Thoracic aorta (tissue), 2 donors: ENCODE measurements at regions not wholly inside any gene's neighbourhood (a gene's known extent, or its start where the extent isn't known, plus 50 kb on each side); places are given as distances from the start of the nearest gene placed in this dataset.

Experiments
- ATAC-seq: fragments of 150-250 bp; one replicate; pipeline ENCODE4 v1.8.0; 2017; ENCODE audit warnings: low read depth; ENCODE audit not compliant: insufficient number of reproducible peaks, low FRiP score
- DNase-seq: peaks from one replicate; pipeline ENCODE4 v3.0.0-alpha.2; 2020; ENCODE audit warnings: low spot score
- H3K27ac ChIP-seq, 2 donors: fragments of 200-600 bp; sonication (generic); 1 replicate in 1 of 2; 2 replicates in 1 of 2; pipeline ENCODE4 v1.5.1; 2016; ENCODE audit warnings: mild to moderate bottlenecking in 2 of 2, moderate library complexity in 2 of 2
- H3K27me3 ChIP-seq: fragments of 200-600 bp; sonication (generic); replicated peaks from 2 replicates; pipeline ENCODE4 v1.6.0; 2016; ENCODE audit warnings: mild to moderate bottlenecking; ENCODE audit not compliant: insufficient read depth
- H3K36me3 ChIP-seq: fragments of 200-600 bp; sonication (generic); one replicate; pipeline ENCODE4 v1.5.1; 2016
- H3K4me1 ChIP-seq, 2 donors: fragments of 200-600 bp; sonication (generic); 1 replicate in 1 of 2; 2 replicates in 1 of 2; pipeline versions ENCODE4 v1.5.1 to v1.6.0; 2016; ENCODE audit warnings: low read depth in 2 of 2, mild to moderate bottlenecking in 1 of 2; ENCODE audit not compliant: control insufficient read depth in 1 of 2
- H3K4me3 ChIP-seq: fragments of 200-600 bp; sonication (generic); 2 replicates; pipeline ENCODE4 v1.5.1; 2016; ENCODE audit warnings: mild to moderate bottlenecking
- H3K9me3 ChIP-seq: fragments of 200-600 bp; sonication (generic); 2 replicates; pipeline ENCODE4 v1.5.1; 2016
- TF ChIP-seq, protein P1 (sequence below): fragments of 200-600 bp; sonication (generic); IDR thresholded peaks from one replicate; pipeline ENCODE4 v1.5.1; 2019; ENCODE audit warnings: antibody characterized with exemption

DNA sequence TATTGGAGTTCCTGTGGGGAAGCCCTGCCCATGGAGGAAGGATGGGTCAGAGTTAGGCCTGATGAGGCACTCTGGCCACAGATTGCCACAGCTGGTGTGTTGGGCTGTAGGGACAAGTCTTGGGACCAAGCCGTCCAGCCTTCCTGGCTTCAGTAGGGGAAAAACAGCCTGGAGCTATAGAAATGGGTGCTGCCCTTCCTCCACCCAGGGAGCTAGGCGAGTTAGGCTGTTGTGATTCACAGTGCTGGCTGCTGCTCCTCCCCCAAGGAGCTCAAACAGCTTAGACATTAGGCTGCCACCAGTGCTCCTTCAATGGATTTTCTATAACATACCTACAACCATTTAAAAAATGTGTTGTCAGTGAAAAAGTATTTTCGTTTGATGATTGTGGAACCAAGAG, 274.3 kb downstream of the RPL10L start:
- no peak overlapping the region for H3K4me3 ChIP-seq
- H3K36me3 ChIP-seq = no peaks in the 10 kb centered on the region
- no peak overlapping the region for H3K27ac ChIP-seq
- peaks cover 3% of the 10 kb centered on the region for H3K9me3 ChIP-seq
- TF ChIP-seq, protein P1, sequence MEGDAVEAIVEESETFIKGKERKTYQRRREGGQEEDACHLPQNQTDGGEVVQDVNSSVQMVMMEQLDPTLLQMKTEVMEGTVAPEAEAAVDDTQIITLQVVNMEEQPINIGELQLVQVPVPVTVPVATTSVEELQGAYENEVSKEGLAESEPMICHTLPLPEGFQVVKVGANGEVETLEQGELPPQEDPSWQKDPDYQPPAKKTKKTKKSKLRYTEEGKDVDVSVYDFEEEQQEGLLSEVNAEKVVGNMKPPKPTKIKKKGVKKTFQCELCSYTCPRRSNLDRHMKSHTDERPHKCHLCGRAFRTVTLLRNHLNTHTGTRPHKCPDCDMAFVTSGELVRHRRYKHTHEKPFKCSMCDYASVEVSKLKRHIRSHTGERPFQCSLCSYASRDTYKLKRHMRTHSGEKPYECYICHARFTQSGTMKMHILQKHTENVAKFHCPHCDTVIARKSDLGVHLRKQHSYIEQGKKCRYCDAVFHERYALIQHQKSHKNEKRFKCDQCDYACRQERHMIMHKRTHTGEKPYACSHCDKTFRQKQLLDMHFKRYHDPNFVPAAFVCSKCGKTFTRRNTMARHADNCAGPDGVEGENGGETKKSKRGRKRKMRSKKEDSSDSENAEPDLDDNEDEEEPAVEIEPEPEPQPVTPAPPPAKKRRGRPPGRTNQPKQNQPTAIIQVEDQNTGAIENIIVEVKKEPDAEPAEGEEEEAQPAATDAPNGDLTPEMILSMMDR = no peak
- no peak for DNase-seq
- no peaks in the 10 kb centered on the region for H3K27me3 ChIP-seq
- ATAC-seq = no peak
- no peaks in the 10 kb centered on the region for H3K4me1 ChIP-seq

GRCh38 chr14:46369391-46369790, 282.2 kb downstream of the RPL10L start:
- H3K9me3 ChIP-seq = peaks cover 3% of the 10 kb centered on the region
- no peaks in the 10 kb centered on the region for H3K27me3 ChIP-seq
- H3K4me3 ChIP-seq = no peak overlapping the region
- no peaks in the 10 kb centered on the region for H3K4me1 ChIP-seq
- no peak overlapping the region for H3K27ac ChIP-seq
- H3K36me3 ChIP-seq = no peaks in the 10 kb centered on the region
- no peak for DNase-seq
- ATAC-seq = no peak
- TF ChIP-seq, protein P1 = no peak

GRCh38 chr14:46368275-46368674, 283.3 kb downstream of the RPL10L start:
- H3K27me3 ChIP-seq = no peaks in the 10 kb centered on the region
- H3K4me3 ChIP-seq = no peak overlapping the region
- no peak for ATAC-seq
- H3K4me1 ChIP-seq = no peaks in the 10 kb centered on the region
- no peaks in the 10 kb centered on the region for H3K36me3 ChIP-seq
- DNase-seq = no peak
- TF ChIP-seq, protein P1 = no peak
- peaks cover 3% of the 10 kb centered on the region for H3K9me3 ChIP-seq
- H3K27ac ChIP-seq = no peak overlapping the region

DNA sequence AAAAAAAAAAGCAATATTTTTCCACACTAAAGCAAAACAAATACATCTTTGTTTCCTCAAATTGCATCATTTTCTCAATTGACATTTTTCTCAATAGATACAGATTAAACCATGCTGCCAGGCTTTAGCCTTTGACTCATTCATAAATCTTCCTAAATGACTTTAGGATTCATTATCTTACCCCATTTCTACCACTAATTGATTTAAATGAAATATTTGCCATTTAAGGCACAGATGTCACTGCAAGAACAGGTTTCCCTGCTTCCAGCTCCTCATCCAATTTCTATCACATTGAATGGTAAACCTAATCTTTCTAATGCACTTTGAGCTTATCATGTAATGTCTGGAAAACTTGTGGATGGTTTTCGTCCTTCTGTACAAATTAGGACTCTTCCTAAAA, 298.7 kb downstream of the RPL10L start:
- Histone ChIP-seq H3K27ac (no peak overlapping the region), H3K27me3 (no peaks in the 10 kb centered on the region), H3K36me3 (no peaks in the 10 kb centered on the region), H3K4me3 (no peak overlapping the region), H3K9me3 (no peaks in the 10 kb centered on the region), H3K4me1 (no peaks in the 10 kb centered on the region)
- ATAC-seq = no peak
- DNase-seq = no peak
- TF ChIP-seq, protein P1 = no peak

DNA sequence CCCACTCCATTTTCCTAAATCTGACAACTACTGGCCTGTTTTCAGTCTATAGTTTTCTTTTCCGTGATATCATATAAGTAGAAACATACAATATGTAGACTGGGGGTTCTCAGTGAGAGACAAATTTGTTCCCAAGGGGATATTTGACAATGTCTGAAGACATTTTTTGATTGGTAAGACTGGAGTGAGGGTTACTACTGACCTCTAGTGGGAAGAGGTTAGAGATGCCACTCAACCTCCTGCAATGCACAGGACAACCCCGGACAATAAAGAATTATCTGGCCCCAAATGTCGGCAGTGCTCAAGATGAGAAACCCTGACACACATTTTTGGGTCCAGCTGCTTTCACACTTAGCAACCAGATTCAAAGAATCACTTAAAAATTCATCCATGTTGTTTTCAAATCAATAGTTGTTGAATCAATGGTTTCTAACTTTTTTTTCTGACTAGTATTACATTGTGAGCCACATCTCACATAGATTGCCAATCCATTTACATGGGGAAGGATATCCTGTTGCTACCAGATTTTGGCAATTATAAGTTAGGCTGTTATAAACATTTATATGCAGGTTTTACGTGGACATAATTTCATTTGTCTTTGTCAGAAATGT, 307.1 kb downstream of the RPL10L start:
- H3K4me3 ChIP-seq = no peak overlapping the region
- no peaks in the 10 kb centered on the region for H3K27me3 ChIP-seq
- ATAC-seq (no peak), DNase-seq (no peak)
- no peaks in the 10 kb centered on the region for H3K36me3 ChIP-seq
- H3K9me3 ChIP-seq = no peaks in the 10 kb centered on the region
- H3K27ac ChIP-seq = no peak overlapping the region
- H3K4me1 ChIP-seq = no peaks in the 10 kb centered on the region
- TF ChIP-seq, protein P1 = no peak
